ENCODE measurements at regions not wholly inside any gene's neighbourhood (a gene's known extent, or its start where the extent isn't known, plus 50 kb on each side); places are given as distances from the start of the nearest gene placed in this dataset.

GRCh38 chr14:57022608-57023007 is 212.3 kb upstream of the OTX2 start:
- TF ChIP-seq, protein P1, sequence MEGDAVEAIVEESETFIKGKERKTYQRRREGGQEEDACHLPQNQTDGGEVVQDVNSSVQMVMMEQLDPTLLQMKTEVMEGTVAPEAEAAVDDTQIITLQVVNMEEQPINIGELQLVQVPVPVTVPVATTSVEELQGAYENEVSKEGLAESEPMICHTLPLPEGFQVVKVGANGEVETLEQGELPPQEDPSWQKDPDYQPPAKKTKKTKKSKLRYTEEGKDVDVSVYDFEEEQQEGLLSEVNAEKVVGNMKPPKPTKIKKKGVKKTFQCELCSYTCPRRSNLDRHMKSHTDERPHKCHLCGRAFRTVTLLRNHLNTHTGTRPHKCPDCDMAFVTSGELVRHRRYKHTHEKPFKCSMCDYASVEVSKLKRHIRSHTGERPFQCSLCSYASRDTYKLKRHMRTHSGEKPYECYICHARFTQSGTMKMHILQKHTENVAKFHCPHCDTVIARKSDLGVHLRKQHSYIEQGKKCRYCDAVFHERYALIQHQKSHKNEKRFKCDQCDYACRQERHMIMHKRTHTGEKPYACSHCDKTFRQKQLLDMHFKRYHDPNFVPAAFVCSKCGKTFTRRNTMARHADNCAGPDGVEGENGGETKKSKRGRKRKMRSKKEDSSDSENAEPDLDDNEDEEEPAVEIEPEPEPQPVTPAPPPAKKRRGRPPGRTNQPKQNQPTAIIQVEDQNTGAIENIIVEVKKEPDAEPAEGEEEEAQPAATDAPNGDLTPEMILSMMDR (IDR thresholded peaks at IDR 0.05; ENCODE audit: poor library complexity), result no peak
- TF ChIP-seq EZH2 (IDR thresholded peaks at IDR 0.05; ENCODE audit: borderline replicate concordance), result no peak

Data from hepatocyte (in vitro differentiated cells).